A673 (cell line): ENCODE measurements at regions not wholly inside any gene's neighbourhood (a gene's known extent, or its start where the extent isn't known, plus 50 kb on each side); places are given as distances from the start of the nearest gene placed in this dataset.
"Not testable (repeated sequence)": the region's sequence is repeated elsewhere in the genome, so short reads cannot be mapped to it uniquely, and the experiment has no call there.

ENCODE experiments used
- CTCF ChIP-seq: fragments of 300-800, 200-600 bp; sonication (generic); conservative IDR thresholded peaks from 2 replicates; pipeline ENCODE4 v1.5.1; 2017; ENCODE audit warnings: low read depth, mild to moderate bottlenecking, antibody characterized with exemption, low read length, moderate library complexity, mixed read lengths
- EZH2 ChIP-seq: fragments of 200-600 bp; sonication (generic); IDR thresholded peaks from 2 replicates; pipeline ENCODE4 v1.6.1; 2017; ENCODE audit warnings: borderline replicate concordance, low read depth, mild to moderate bottlenecking, mixed read lengths, antibody characterized with exemption, low read length; ENCODE audit not compliant: poor library complexity, severe bottlenecking

- not testable (repeated sequence) for TF ChIP-seq CTCF, EZH2
Observed at GRCh38 chr16:29060022-29060810, 75.4 kb downstream of the LAT start.
